Putamen (tissue), 1 donor: ENCODE measurements at regions not wholly inside any gene's neighbourhood (a gene's known extent, or its start where the extent isn't known, plus 50 kb on each side); places are given as distances from the start of the nearest gene placed in this dataset.

ENCODE experiments used
- DNase-seq: peaks from one replicate; pipeline ENCODE4 v3.0.0-alpha.2; 2016; ENCODE audit warnings: low spot score

DNA sequence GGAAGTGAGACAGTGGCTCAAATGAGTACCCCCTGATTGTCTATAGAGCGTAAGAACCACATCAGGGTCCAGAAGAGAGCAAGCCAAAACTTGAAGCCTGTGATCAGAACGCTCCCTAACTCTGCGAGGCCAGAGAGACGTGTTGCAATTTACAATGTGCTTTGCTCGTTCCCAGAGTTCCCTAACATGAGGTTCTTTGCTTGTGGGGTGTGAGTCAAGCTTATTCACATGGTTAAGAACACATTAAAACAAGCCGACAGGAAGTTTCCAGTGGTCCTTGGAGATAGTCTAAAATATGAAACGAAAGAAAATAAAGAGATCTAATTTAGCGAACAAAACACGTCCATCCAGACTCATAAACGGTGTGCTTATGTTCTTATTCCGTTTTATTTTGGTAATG is 702.3 kb downstream of the TRIML1 start:
- no peak for DNase-seq

DNA sequence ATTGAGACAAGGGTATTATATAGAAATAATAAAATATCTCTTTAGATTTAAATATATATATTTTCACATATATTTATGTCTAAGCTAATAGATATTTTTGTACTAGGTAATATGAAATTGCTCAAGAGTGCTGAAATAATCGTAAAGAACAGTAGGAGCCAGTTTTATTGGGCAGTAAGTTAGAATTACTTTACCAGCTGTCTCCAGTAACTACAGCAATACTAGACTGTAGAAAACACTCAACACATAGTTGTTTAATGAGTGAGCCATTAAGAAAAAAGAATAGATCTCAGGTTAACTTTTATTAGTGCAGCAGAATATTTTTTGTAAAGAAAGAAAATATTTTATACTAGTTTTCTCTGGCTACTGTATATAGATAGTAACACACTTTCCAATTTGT is 715.2 kb downstream of the TRIML1 start:
- DNase-seq: no peak

DNA sequence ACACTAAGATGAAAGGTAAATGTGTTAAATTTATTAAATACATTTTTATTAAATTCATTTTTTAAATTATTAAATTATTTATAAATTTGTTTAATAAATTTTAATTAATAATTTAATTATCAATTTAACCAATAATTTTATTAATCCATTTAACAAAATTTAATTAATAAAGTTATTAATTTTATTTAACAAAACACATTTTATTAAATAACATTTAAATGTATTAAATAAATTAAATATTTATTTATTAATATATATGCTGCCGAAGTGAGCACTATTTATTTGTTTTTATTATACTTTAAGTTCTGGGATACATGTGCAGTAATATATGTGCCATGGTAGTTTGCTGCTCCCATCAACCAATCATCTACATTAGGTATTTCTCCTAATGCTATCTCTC is 719.5 kb downstream of the TRIML1 start:
- no peak for DNase-seq

DNA sequence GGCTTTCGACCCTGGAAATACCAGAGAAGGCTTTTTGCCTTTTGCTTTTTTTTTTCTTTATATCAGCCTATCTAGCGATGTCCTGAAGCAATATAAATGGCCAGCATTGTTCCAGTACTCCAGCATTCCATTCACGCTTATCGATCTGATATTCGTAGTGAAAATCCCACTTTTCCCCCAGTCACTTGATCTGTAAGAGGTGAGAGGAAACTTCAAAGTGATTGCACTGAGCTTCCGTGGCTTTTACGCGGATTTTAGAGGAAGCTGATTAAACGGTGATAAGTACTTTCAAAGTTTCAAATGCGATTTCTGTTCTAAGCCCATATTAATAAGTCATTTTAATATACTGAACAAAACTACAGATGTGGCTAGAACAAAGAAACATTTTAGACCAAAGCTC is 725.5 kb downstream of the TRIML1 start:
- DNase-seq: no peak

DNA sequence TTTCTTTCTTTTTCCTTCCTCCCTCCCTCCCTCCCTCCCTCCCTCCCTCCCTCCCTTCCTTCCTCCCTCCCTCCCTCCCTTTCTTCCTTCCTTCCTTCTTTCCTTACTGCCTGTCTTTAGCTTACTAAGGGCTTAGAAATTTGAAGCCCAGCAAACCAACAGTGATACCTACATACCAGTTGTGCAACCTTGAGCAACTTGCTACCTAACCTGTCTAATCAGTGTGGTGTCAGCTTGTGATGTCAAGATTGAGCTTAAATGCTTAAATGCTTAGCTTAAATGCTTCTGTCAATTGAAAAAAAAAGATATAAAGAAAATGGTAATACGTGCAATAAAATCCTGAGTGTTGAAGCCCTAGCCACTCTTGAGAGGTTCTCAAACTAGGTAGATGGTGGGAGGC is 728.6 kb downstream of the TRIML1 start:
- DNase-seq: no peak

DNA sequence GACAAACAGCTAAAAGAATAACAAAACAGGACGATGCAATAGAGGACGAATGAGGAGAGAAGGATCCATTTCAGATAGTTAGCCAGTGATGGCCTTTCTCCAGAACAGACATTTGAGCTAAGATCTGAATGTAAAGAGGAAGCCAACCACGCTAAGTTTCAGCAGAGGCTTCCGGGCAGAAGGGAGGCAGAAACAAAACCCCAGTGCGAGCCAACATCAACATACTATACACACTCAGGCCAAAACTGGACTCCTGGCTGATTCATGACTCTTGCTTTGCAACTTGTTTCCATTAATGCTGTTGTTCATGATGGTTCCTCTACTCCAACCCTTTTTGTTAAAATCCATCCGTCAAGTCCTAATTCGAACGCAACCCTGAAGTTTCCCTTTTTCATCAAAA is 730.3 kb downstream of the TRIML1 start:
- DNase-seq: no peak

DNA sequence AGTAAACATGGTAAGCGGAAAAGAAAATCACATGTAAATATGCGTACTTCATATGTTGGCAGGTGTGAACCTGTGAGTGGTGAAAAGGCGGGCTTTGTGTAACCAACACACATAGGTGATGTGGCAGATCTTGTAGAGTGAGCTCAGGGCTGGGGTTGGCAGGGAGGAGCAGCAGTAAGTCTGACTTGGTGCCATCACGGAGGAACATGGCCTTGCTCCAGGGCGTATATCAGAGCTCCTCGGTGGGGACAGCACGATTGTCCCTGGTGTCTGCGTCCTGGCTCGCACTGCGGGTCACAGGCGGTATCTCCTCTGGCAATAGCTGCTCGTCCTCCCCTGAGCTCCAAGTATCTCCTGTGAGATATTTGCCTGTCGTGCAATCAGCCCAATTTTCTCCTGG is 733.6 kb downstream of the TRIML1 start:
- DNase-seq: no peak

DNA sequence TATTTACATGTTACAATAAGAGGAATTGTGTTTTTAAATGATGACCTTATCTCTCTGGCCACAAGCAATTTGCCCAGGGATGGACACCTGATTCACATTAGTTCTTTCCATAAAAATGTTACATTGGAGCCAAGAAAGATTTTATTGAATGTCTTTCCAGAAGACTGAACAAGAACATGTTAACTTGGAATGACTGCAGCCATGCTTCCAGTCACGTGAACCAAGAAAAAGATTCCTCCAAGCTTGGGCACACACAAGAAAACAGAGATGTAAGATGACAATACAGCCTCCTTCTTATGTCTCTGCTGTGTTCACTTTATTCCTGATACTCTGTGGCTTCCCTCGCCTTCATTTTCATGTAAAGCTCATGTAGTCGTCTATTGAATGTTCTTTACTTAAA is 737.6 kb downstream of the TRIML1 start:
- DNase-seq: no peak

DNA sequence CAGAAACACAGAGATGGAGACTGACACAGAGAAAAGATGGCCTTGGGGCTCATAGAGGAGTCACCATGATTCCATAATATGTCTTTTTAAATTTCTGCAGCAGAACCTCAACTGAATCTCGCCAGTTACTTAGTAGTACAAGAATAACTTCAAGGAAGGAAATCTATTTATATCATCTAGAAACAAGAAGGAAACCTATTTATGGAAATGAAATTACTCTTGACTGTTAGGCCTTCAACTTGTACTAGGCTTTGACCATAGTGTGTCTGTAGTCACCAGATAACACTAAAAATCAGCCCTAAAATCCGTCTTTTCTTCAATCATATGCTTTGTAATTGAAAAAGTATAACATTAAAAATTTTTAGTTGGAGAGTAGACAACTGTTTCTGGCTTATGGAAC is 740.4 kb downstream of the TRIML1 start:
- DNase-seq: no peak

DNA sequence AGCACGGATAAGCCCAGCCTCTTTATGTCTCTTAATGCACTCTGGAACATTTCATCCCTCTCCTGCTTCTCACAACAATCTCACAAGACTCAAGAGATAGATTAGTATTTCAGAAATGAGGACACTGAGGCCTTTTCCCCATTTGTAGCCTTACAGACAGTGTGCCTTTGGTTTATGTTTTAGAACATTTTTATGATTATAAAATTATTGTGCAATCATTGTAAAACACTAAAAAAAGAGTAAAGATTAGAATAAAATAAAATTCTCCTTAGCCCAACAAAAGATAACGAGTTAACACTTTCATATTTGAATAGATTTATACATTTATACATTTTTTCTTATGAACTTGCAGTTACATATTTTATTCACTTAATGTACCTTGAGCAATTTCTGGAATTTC is 748.7 kb downstream of the TRIML1 start:
- DNase-seq: no peak

DNA sequence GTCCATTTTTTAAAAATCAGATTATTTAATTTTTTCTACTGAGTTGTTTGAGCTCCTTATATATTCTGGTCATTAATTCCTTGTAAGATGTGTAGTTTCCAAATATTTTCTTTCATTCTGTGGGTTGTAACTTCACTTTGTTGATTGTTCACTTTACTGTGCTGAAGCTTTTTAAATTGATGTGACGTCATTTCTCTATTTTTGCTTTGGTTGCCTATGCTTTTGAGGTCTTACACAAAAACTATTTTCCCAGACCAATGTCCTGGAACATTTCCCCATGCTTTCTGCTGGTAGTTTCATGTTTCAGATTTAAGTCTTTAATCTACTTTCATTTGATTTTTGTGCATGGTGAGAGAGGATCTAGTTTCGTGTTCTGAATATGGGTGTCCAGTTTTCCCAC is 753.6 kb downstream of the TRIML1 start:
- no peak for DNase-seq

DNA sequence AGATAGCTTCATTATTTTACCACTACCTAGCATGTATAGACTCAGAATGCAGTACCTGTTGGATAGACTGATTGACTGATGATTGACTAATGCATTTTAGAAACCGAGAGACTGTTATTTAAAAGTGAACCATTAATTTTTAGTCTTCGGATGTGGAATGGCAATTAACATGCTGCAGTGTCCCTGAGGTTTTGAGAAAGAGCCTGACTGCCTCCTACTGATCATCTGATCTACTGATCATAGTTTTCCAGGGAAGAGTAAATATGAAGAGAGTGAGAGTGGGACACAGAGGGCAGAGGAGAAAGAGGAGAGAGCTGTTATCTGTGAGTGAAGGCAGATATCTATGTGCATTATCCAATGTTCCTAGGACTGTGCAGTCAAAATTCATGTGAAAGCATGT is 764.7 kb downstream of the TRIML1 start:
- no peak for DNase-seq

DNA sequence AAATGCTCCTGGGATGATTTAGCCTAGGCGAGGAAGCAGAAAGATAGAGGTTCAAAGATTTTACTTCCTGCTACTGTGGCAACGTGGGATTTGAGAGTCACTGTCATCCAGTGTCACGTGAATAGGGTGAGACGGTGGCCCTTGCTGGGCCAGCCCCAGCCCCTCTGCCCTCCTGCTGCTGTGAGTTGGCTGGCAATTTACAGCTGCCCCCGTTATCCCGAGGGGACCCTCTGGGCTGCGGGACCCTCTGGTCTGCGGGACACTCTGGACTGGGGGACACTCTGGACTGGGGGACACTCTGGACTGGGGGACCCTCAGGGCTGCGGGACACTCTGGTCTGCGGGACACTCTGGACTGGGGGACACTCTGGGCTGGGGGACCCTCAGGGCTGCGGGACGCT is 765.4 kb downstream of the TRIML1 start:
- no peak for DNase-seq

DNA sequence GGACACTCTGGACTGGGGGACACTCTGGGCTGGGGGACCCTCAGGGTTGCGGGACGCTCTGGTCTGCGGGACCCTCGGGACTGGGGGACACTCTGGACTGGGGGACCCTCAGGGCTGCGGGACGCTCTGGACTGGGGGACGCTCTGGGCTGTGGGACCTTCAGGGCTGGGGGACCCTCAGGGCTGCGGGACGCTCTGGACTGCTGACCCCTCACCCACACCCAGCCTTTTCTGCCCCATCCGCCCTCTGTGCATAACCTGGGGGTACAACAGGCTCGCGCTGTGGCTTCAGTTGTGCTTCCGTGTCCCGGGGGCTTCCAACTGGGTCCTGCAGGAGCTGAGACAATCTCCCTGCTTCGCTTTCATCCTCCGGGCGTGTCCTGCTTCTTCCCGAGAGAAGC is 766.0 kb downstream of the TRIML1 start:
- no peak for DNase-seq

DNA sequence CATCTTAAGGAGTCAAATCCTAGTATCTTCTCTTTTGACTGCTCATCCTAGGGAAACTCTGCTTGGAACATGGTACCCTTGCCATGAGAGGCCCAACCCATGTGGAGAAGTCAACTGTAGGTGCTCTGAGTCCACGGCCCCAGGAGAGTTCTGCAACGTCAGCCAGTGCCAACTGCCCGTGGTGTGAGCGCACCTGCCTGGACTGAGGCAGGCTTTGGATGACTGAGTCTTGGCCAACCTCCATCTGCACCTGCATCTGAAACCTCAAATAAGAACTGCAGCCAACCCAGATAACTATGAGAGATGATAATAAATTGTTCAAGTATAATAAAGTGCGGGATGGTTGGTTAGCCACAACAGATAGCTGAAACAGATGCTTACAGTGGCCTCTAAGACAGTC is 772.0 kb downstream of the TRIML1 start:
- DNase-seq: no peak

DNA sequence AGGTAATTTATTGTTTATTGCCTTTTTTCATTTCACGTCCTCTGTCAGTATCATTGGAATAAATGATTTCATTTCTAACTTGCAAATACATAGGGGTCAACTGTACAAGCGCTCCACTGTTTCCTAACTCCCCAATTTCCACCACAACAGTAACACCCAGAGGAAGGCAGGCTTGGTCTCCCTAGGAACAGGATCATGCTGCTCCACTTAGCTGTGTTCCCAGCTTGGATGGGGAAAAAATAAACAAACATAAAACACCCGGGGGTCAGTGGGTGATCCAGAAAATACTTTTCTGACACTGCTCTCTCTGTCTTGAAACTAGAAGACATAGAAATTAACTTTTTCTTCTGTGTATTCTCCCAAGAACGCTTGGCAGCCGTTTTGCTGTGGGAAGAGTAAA is 772.5 kb downstream of the TRIML1 start:
- DNase-seq: no peak

DNA sequence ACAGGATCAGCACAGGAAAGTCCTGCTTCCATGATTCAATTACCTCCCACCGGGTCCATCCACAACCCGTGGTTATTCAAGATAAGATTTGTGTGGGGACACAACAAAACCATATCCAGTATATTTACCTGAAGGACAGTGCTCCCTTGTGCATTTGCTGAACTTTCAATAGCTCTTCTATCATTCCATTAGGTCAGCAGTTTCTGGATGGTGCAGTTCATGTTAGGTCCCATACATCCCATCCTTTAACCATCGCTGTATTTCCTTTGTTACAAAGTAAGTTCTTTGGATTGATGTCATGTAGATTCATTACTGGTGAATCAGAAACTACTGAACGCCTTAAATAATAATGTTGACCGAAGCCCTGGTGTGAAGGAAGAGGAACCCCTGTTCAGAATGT is 775.9 kb downstream of the TRIML1 start:
- no peak for DNase-seq

DNA sequence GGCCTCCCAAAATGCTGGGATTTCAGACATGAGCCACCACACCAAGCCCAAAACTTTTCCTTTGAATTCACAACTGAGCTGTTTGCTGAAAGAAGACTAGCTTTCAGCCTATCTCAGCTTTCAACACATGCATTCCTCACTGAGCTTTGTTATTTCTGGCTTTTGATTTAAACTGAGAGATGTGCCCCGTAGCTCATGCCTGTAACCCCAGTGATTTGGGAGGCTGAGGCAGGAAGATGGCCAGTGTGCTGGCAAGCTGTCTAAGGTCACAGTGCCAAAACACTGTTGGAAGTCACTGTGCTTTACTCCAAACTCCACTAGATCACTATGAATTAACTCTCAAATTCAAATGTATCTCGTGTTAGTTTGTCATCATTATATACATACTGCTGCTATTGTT is 779.5 kb downstream of the TRIML1 start:
- no peak for DNase-seq

DNA sequence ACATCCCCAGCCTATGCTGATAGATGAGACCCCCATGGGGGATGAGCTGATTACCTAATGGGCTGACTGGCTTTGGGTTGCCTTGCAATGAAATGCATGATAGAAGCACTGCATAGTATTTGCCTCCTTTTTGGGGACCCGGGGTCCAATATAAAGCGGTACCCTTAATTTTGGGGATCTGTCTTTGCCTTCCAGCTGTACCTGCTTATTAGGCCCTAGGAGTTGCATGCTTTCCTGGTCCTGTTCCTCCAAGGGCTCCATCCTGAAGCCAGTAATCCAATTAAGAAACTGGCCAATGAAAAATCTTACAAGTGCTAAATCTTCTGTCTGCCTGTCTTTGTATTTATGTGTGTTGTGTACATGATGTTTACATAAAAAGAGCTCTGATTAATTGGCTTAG is 791.6 kb downstream of the TRIML1 start:
- DNase-seq: no peak

DNA sequence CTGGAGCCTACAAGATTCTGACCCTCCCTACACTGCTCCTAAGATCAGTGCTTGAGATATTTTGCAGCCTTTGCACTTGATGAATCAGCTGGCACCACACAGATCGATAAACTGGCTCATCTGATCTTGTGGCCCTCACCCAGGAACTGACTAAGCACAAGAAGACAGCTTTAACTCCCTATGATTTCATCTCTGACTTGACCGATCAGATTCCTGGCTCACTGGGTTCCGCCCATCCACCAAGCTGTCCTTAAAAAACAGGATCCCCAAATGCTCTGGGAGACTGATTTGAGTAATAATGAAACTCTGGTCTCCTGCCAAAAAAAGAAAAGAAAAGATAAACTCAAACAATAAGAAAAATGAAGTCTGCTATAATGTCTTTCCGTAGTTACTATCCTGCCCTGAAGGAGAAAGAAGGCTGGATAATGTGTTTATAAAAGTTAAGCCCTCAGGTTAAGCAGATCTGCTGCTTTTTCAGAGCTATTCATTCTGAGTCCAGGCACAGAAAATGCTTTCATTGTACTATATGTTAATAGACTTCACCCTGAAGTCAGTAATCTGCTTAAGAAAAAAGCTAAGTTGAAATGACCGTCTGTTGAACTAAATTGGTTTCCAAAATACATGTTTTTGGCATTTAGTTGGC is 795.2 kb downstream of the TRIML1 start:
- no peak for DNase-seq

DNA sequence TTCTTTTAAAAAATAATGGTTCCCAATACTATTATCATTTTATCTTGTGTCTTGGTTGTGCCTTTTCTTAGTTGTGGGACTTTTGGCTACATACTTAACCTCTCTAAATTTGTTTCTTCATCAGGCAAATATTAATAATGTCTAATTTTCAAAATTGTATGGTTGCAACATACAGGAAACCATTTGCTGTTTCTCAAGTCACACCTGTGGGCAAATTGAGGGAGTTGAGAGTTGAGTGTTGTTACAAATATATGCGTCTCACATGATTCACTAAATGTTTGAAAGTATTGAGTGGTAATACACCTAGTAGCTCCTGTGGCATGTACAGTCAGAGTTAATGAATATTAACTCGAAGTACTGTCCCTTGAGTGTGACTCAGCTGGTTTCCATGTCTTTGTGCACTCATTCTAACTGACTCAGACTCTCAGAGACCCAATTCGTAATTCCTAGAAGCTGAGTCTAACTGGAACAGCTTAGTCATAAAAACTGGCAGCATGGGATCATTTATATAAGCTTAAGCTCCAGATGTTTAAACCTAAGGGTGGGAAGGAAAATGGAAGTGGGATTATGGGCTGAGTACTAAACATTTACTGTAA is 802.4 kb downstream of the TRIML1 start:
- DNase-seq: no peak

DNA sequence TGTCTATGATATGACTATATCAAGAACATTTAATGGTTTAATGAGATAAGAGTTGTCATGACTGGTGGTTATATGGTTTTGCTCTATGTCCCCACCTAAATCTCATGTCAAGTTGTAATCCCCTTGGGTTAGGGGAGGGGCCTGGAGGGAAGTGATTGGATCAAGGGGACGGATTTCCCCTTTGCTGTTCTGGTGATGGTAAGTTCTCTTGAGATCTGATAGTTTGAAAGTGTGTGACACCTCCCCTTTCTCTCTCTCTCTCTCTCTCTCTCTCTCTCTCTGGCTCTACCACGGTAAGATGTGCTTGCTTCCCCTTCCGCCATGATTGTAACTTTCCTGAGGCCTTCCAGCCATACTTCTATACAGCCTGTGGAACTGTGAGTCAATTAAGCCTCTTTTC is 803.4 kb downstream of the TRIML1 start:
- no peak for DNase-seq

DNA sequence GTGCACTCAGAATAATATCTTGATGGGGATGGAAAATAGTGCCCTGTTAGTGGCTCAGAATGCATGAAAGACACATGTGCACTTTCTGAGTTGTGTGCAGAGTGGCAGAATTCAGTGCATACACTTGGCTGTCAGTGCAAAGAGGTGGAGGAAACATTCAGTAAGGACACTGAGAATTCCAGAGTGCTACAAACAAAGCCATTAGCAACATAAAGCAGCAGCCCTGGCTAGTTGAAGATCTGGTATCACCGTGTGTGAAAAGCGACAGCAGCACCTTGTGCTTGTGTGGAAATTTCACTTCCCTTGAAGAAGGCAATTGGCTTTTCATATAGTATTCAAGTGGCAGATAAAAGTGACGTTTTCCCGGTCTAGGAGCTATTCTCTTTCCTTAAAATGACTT is 810.4 kb downstream of the TRIML1 start:
- DNase-seq: no peak

DNA sequence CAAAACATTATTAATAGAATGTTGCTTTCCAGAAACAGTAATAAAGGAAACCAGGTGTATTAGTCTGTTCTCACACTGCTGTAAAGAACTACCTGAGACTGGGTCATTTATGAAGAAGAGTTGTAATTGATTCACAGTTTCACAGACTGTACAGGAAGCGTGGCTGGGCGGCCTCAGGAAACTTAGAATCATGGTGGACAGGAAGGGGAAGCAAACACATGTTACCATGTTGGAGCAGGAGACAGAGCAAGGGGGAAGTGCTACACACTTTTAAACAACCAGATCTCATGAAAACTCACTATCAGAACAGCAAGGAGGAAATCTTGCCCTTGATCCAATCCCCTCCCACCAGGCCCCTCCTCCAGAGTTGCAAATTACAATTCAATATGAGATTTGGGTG is 815.8 kb downstream of the TRIML1 start:
- no peak for DNase-seq

DNA sequence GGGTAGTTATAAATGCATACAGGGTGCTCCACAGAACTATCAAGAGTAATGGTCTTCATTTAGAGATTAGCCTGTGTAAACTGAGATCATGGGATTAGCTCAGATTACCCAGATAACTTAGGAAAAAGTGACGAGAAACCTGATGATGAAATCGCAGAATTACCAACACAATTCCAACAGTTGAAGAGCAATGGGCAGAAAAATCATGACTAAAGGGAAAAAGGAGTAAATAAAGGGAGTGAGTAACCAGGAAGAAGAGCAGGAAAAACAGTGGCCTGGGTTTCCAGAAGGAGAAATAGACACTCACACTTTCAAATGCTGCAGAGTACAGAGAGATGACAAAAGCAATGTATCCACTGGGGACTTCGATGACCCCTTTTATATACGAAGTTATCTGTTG is 817.3 kb downstream of the TRIML1 start:
- no peak for DNase-seq
